ENCODE measurements at regions not wholly inside any gene's neighbourhood (a gene's known extent, or its start where the extent isn't known, plus 50 kb on each side); places are given as distances from the start of the nearest gene placed in this dataset.

- DNase-seq (ENCODE audit: insufficient read length, low spot score) (no peak), FAIRE-seq (no peak)
Observed at GRCh38 chr4:18401425-18401824, 379.9 kb upstream of the LCORL start.

GRCh38 chr4:18398661-18399060, 377.1 kb upstream of the LCORL start:
- FAIRE-seq (no peak), DNase-seq (ENCODE audit: insufficient read length, low spot score) (no peak)
- no peak for TF ChIP-seq CTCF (IDR thresholded peaks at IDR 0.05; ENCODE audit: insufficient read depth, missing control alignments)

More at GRCh38 chr4:18401425-18401824, 379.9 kb upstream of the LCORL start:
- TF ChIP-seq CTCF (IDR thresholded peaks at IDR 0.05; ENCODE audit: insufficient read depth, missing control alignments) = no peak

GRCh38 chr4:18397681-18398390, 376.3 kb upstream of the LCORL start:
- no peak for TF ChIP-seq CTCF (IDR thresholded peaks at IDR 0.05; ENCODE audit: insufficient read depth, missing control alignments)
- DNase-seq (ENCODE audit: insufficient read length, low spot score) (no peak), FAIRE-seq (peak; percentile 53)

- no peak for FAIRE-seq
- DNase-seq (ENCODE audit: insufficient read length, low spot score) = no peak
- TF ChIP-seq CTCF (IDR thresholded peaks at IDR 0.05; ENCODE audit: insufficient read depth, missing control alignments) = no peak
Observed at GRCh38 chr4:18394656-18395055, 373.1 kb upstream of the LCORL start.

GRCh38 chr4:18391354-18391728, 369.8 kb upstream of the LCORL start:
- no peak for TF ChIP-seq CTCF (IDR thresholded peaks at IDR 0.05; ENCODE audit: insufficient read depth, missing control alignments)
- DNase-seq (ENCODE audit: insufficient read length, low spot score) (no peak), FAIRE-seq (no peak)

GRCh38 chr4:18390655-18391353, 369.2 kb upstream of the LCORL start:
- FAIRE-seq (no peak), DNase-seq (ENCODE audit: insufficient read length, low spot score) (no peak)
- TF ChIP-seq CTCF (IDR thresholded peaks at IDR 0.05; ENCODE audit: insufficient read depth, missing control alignments) = no peak

GRCh38 chr4:18389115-18389514, 367.6 kb upstream of the LCORL start:
- no peak for TF ChIP-seq CTCF (IDR thresholded peaks at IDR 0.05; ENCODE audit: insufficient read depth, missing control alignments)
- DNase-seq (ENCODE audit: insufficient read length, low spot score) = no peak

More at GRCh38 chr4:18389115-18389514, 367.6 kb upstream of the LCORL start:
- no peak for FAIRE-seq
